GM12864 (cell line): ENCODE measurements at regions not wholly inside any gene's neighbourhood (a gene's known extent, or its start where the extent isn't known, plus 50 kb on each side); places are given as distances from the start of the nearest gene placed in this dataset.

Source experiments
- DNase-seq: peaks from one replicate; pipeline ENCODE4 v3.0.0-alpha.2; 2011; ENCODE audit warnings: low read depth
- H3K4me3 ChIP-seq: 2 replicates; pipeline ENCODE4 v1.5.1; 2011; ENCODE audit warnings: mild to moderate bottlenecking, low read depth, low read length, control low read depth
- CTCF ChIP-seq: IDR thresholded peaks from 2 replicates; pipeline ENCODE4 v1.5.1; 2011; ENCODE audit warnings: low read depth, mild to moderate bottlenecking, moderate library complexity, low read length, control low read depth, inconsistent platforms; ENCODE audit errors: missing control alignments

- no peak for TF ChIP-seq CTCF
- no peak overlapping the region for H3K4me3 ChIP-seq
- DNase-seq: no peak
Measured at GRCh38 chr5:144710637-144711036, 540.0 kb downstream of the KCTD16 start.

- H3K4me3 ChIP-seq: no peak overlapping the region
- no peak for DNase-seq
- TF ChIP-seq CTCF: no peak
Measured at GRCh38 chr5:144703776-144704175, 533.1 kb downstream of the KCTD16 start.

GRCh38 chr5:144698484-144698883, 527.8 kb downstream of the KCTD16 start:
- DNase-seq: no peak
- no peak overlapping the region for H3K4me3 ChIP-seq
- no peak for TF ChIP-seq CTCF

GRCh38 chr5:144697847-144698262, 527.2 kb downstream of the KCTD16 start:
- no peak for TF ChIP-seq CTCF
- no peak overlapping the region for H3K4me3 ChIP-seq
- no peak for DNase-seq

- no peak for DNase-seq
- H3K4me3 ChIP-seq: no peak overlapping the region
- TF ChIP-seq CTCF: no peak
Measured at GRCh38 chr5:144691936-144692335, 521.3 kb downstream of the KCTD16 start.

- no peak overlapping the region for H3K4me3 ChIP-seq
- no peak for DNase-seq
- TF ChIP-seq CTCF: no peak
Measured at GRCh38 chr5:144684899-144685298, 514.2 kb downstream of the KCTD16 start.

GRCh38 chr5:144680711-144681110, 510.0 kb downstream of the KCTD16 start:
- no peak for TF ChIP-seq CTCF
- H3K4me3 ChIP-seq: no peak overlapping the region
- no peak for DNase-seq
